Peyer's patch (tissue), 4 donors: ENCODE measurements at regions not wholly inside any gene's neighbourhood (a gene's known extent, or its start where the extent isn't known, plus 50 kb on each side); places are given as distances from the start of the nearest gene placed in this dataset.

Experiments used
- POLR2A ChIP-seq, 2 donors: fragments of 450-650 bp; IDR thresholded peaks; one replicate each; pipeline ENCODE4 v1.5.1; 2017; ENCODE audit warnings: antibody characterized with exemption in 2 of 2, mild to moderate bottlenecking in 2 of 2, moderate library complexity in 2 of 2
- TF ChIP-seq, protein P1 (sequence below), 6 experiments: fragments of 450-650 bp in 4 of 6; fragments of 200-600 bp in 2 of 6; sonication (generic) in 1 of 6; IDR thresholded peaks; one replicate each; pipeline ENCODE4 v1.5.1; 2017 to 2019; ENCODE audit warnings: antibody characterized with exemption in 6 of 6, mild to moderate bottlenecking in 3 of 6, moderate library complexity in 1 of 6

DNA sequence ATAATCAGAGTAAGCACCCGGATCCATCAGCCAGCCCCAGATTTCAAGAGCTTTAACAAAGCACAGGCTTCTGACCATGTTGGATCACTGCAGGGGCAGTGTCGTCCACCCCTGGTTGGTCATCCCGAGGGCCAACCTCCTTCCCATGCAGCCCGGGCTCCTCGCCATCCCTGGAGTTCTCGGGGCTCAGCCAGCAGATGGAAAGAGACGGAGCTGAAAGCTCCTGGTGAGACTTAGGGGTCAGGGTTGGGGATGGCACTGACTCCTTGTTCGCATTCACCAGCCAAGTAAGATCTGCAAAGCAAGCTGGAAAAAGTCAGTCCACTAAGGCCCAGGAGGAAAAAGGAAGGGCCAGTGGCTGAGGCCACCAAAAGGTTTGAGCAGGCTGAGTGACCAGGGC, 888.9 kb downstream of the BRD1 start:
- TF ChIP-seq, protein P1, sequence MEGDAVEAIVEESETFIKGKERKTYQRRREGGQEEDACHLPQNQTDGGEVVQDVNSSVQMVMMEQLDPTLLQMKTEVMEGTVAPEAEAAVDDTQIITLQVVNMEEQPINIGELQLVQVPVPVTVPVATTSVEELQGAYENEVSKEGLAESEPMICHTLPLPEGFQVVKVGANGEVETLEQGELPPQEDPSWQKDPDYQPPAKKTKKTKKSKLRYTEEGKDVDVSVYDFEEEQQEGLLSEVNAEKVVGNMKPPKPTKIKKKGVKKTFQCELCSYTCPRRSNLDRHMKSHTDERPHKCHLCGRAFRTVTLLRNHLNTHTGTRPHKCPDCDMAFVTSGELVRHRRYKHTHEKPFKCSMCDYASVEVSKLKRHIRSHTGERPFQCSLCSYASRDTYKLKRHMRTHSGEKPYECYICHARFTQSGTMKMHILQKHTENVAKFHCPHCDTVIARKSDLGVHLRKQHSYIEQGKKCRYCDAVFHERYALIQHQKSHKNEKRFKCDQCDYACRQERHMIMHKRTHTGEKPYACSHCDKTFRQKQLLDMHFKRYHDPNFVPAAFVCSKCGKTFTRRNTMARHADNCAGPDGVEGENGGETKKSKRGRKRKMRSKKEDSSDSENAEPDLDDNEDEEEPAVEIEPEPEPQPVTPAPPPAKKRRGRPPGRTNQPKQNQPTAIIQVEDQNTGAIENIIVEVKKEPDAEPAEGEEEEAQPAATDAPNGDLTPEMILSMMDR (IDR thresholded peaks at IDR 0.05) = no peak
- no peak for TF ChIP-seq POLR2A (IDR thresholded peaks at IDR 0.05)
